ENCODE measurements at regions not wholly inside any gene's neighbourhood (a gene's known extent, or its start where the extent isn't known, plus 50 kb on each side); places are given as distances from the start of the nearest gene placed in this dataset.
"Not testable (repeated sequence)": the region's sequence is repeated elsewhere in the genome, so short reads cannot be mapped to it uniquely, and the experiment has no call there.

DNA sequence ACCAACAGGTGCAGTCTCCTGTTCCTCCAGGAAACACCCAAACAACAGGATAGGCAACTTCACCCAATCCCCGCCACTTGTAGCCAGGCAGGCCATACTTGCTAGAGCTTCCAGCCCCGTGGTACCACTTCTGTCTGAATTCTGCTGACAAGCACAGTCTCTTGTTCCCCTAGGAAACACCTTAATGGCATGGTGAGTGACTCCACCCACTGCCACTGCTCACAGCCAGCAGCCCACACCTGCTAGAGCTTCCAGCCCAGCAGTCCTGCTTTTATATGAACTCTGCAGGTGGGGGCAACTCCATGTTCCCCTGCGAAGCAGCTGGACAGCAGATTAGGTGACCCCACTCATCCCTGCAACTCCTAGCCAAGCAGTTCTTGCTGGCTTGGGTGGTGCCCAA lies 52.6 kb upstream of the COBL start:
- H3K9me3 Mint-ChIP-seq; H3K36me3 Mint-ChIP-seq (ENCODE audit: low read depth); H3K27ac Mint-ChIP-seq; H3K4me1 Mint-ChIP-seq; H3K27me3 Mint-ChIP-seq; DNase-seq; H3K4me3 Mint-ChIP-seq; ATAC-seq: not testable (repeated sequence)

DNA sequence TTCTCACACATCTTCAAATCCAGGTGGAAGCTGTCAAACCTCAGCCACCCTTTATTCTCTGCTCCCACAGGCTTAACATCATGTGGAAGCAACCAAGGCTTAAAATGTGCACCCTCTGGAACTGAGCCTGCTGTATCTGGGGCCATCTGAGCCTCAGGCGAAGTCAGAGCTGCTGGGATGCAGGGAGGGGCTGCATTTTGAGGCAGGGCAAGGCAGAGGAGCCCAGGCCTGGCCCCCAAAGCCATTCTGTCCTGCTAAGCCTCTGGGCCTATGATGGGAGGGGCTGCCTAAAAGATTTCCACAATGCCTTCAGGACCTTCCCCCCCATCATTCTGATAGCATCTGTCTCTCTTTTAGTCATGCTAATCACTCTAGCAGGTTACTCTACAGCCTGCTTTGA lies 51.7 kb upstream of the COBL start:
- no peak for ATAC-seq
- peaks cover 2% of the 10 kb centered on the region for H3K27me3 Mint-ChIP-seq

DNA sequence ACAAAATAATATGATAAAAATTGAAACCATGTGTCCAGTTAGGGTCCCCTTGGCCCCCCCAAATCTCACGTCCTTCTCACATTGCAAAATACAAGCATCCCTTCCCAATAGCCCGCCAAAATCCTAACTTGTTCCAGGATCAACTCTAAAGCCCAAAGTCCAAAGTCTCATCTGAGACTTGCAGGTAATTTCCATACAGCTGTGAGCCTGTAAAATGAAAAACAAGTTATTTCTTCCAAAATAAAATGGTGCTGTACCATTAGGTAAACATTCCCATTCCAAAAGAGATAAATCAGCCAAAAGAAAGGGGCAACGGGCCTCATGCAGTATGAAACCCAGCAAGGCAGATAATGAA lies 51.0 kb upstream of the COBL start:
- DNase-seq: no peak
- H3K9me3 Mint-ChIP-seq: peaks cover 3% of the 10 kb centered on the region
- peaks cover 2% of the 10 kb centered on the region for H3K27me3 Mint-ChIP-seq
- no peaks in the 10 kb centered on the region for H3K36me3 Mint-ChIP-seq (ENCODE audit: low read depth)
- no peak for ATAC-seq
- no peak overlapping the region for H3K4me3 Mint-ChIP-seq
- no peaks in the 10 kb centered on the region for H3K4me1 Mint-ChIP-seq
- H3K27ac Mint-ChIP-seq: no peak overlapping the region

More for the DNA sequence above, 51.7 kb upstream of the COBL start:
- Mint-ChIP-seq H3K4me1 (no peaks in the 10 kb centered on the region), H3K36me3 (ENCODE audit: low read depth) (no peaks in the 10 kb centered on the region), H3K27ac (no peak overlapping the region), H3K9me3 (no peaks in the 10 kb centered on the region), H3K4me3 (no peak overlapping the region)
- no peak for DNase-seq

DNA sequence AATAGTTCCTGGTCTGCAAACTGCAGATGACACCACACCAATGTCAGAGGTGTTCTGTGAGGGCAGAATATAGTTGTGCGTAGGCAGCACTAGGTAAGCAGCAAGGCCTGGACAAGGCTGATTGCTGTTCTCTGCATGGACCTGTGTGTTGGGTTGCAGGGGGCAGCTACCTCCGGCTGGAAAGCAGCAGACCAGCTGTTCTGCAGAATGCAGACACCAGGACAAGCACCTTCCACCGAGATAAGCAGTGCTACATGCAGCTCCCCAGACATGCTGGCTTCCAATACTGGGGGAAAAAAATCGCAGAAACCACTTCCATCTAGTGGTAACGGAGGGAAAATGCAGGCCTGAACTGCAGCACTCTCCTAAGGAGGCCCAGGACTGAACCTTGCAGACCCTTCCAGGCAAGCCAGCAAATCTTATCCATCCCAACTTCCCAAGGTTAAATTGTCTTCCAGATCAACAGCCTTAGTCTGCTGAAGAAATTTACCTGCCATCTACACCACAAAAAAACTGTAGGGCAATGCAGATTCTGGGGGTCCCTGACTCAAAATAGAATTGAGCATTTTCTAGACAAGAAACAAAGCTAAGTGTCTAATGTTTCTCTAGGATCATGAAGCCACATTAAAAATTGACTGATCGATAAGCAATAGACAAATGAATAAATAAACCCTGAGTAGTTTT lies 50.5 kb upstream of the COBL start:
- ATAC-seq (peak; percentile 61), DNase-seq (no peak)
- Mint-ChIP-seq H3K27ac (no peak overlapping the region), H3K9me3 (peaks cover 8% of the 10 kb centered on the region), H3K27me3 (peaks cover 2% of the 10 kb centered on the region), H3K36me3 (ENCODE audit: low read depth) (no peaks in the 10 kb centered on the region), H3K4me1 (no peaks in the 10 kb centered on the region), H3K4me3 (no peak overlapping the region)
